Dendritic cell treated with granulocyte-macrophage colony-stimulating factor and Interleukin-4, amounts not matched to agents 40 ng/mL and 50 ng/mL, for 4 days (primary cell): ENCODE measurements at regions not wholly inside any gene's neighbourhood (a gene's known extent, or its start where the extent isn't known, plus 50 kb on each side); places are given as distances from the start of the nearest gene placed in this dataset.
"Not testable (repeated sequence)": the region's sequence is repeated elsewhere in the genome, so short reads cannot be mapped to it uniquely, and the experiment has no call there.

ENCODE experiments used
- H3K27ac Mint-ChIP-seq: one replicate; pipeline ENCODE4 v1.8.0; 2022; ENCODE audit warnings: mild to moderate bottlenecking, mixed read lengths
- H3K27me3 Mint-ChIP-seq: one replicate; pipeline ENCODE4 v1.8.0; 2022; ENCODE audit warnings: mild to moderate bottlenecking, mixed read lengths
- H3K36me3 Mint-ChIP-seq: one replicate; pipeline ENCODE4 v1.8.0; 2022; ENCODE audit warnings: low read depth, mixed read lengths
- H3K4me1 Mint-ChIP-seq: one replicate; pipeline ENCODE4 v1.8.0; 2022; ENCODE audit warnings: low read depth, mixed read lengths
- H3K4me3 Mint-ChIP-seq: one replicate; pipeline ENCODE4 v1.8.0; 2022; ENCODE audit warnings: mild to moderate bottlenecking, moderate library complexity, mixed read lengths
- H3K9me3 Mint-ChIP-seq: one replicate; pipeline ENCODE4 v1.8.0; 2022; ENCODE audit warnings: mixed read lengths
- intact Hi-C: fragments of 100-400 bp; cut with micrococcal nuclease; formaldehyde crosslinking; loops from one replicate; pipeline ENCODE4 v1.15.0; 2022

DNA sequence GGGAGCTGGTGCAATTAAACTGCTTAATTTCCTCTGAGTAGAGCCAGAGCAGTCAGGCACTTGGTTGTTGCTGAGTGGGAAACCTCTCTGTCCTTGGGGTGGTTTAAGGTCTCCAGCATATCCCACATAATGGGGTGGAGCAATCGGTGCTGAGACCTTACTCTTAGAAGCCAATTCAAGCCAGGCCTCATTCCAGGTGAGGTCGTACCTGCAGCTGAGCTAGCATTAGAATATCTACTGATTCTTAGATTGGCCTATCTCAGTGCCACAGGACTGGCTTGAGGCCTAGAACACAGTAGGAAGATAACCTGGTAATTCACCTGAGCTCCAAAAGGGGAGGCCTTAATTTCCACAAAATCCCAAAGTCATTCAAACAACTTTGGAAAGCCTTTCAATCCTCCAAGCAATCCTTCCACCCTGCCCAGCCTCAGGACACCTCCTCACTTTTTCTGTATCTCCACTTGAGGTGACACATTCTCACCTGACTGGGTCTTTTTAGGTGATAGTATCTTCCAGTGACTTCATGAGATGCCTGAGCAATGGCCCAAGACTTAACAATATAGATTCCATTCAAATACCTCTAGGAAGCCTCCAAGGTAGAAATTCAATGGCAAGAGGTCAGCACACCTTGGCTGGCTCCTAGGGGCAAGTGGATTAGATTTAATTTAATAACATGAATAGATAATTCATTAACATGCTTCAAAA, 91.0 kb downstream of the FEM1C start:
- H3K4me1 Mint-ChIP-seq = peaks cover 38% of the 10 kb centered on the region

DNA sequence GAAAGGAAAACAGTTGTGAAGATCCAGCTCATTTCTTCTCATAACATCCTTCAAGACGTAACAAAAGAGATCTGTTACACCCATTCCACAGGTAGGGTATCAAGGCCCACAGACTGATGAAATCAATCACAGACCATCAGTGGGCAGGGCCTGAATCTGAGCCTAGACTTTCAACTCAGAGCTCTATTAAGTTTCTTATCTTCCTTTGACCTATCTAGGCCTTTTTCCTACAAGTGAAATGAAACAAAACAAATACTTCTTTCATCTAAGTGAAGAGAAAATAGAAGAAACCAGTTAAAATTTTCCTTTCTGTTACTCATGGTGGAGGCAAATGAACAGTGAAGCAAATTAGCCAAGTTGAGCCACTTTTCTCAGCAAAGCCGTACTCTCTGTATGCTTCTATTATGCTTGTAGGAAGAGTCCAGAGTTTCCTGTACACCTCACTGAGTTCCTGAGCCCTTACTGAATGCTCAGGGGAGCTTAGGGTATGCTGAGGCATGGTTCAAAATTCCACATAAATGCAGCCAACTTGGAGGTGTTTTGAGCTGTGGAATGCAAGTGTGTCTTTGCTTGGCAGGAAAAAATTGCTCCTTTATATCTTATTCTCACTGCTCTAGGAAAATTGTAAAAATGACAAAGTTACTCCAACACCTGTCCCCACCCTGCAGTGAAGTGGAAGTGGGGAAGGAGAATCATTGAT, 91.9 kb downstream of the FEM1C start:
- intact Hi-C loops = loop anchor here (5.0 to 10.0 kb wide), 2 partner anchors 35 to 92 kb away; partner anchors contain the start of gene FEM1C
- no peaks in the 10 kb centered on the region for H3K27me3 Mint-ChIP-seq

More for the DNA sequence above, 91.0 kb downstream of the FEM1C start:
- no peaks in the 10 kb centered on the region for H3K27me3 Mint-ChIP-seq
- H3K27ac Mint-ChIP-seq = no peak overlapping the region
- no peaks in the 10 kb centered on the region for H3K36me3 Mint-ChIP-seq
- H3K9me3 Mint-ChIP-seq = no peaks in the 10 kb centered on the region
- no peak overlapping the region for H3K4me3 Mint-ChIP-seq
- intact Hi-C loops = loop anchor here (5.0 to 10.0 kb wide), 2 partner anchors 34 to 91 kb away; partner anchors contain the start of gene FEM1C

DNA sequence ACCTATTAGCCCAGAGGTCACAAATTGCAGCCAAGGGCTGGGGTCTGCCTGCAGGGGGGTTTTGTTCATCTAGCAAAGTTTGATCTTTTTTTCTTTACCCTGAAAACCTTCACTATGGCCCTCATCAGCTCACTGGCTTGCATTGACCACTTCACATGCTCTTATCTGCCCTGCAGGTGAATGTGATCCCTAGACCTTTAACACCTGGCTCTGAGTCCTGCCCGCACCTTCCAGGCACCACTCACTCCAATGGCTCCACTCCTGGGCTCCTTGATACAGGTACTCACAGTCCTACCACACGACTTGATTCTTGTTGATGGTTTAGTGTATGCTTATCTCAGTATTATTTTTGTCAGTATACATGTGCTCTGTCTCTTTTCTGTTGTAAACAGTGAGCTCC, 92.5 kb downstream of the FEM1C start:
- intact Hi-C loops = loop anchor here (5.0 to 10.0 kb wide), 2 partner anchors 35 to 93 kb away; partner anchors contain the start of gene FEM1C
- Mint-ChIP-seq H3K4me1 (peaks cover 40% of the 10 kb centered on the region), H3K27me3 (peaks cover 3% of the 10 kb centered on the region), H3K27ac (peak overlapping the region; percentile 93), H3K4me3 (no peak overlapping the region), H3K9me3 (no peaks in the 10 kb centered on the region), H3K36me3 (no peaks in the 10 kb centered on the region)

More for the DNA sequence above, 91.9 kb downstream of the FEM1C start:
- Mint-ChIP-seq H3K9me3 (no peaks in the 10 kb centered on the region), H3K4me1 (peaks cover 40% of the 10 kb centered on the region), H3K36me3 (no peaks in the 10 kb centered on the region), H3K27ac (no peak overlapping the region), H3K4me3 (no peak overlapping the region)

- Mint-ChIP-seq H3K4me3 (no peak overlapping the region), H3K27ac (peak overlapping the region; percentile 93), H3K27me3 (peaks cover 4% of the 10 kb centered on the region), H3K36me3 (no peaks in the 10 kb centered on the region), H3K4me1 (peaks cover 45% of the 10 kb centered on the region), H3K9me3 (peaks cover 6% of the 10 kb centered on the region)
- intact Hi-C loops = loop anchor here (5.0 to 10.0 kb wide), 2 partner anchors 37 to 94 kb away; partner anchors contain the start of gene FEM1C
Observed at GRCh38 chr5:115450741-115451140, 93.8 kb downstream of the FEM1C start.

- Mint-ChIP-seq H3K27ac (peak overlapping the region; percentile 64), H3K4me1 (peaks cover 57% of the 10 kb centered on the region), H3K27me3 (peaks cover 18% of the 10 kb centered on the region)
- H3K4me3 Mint-ChIP-seq, intact Hi-C loops, H3K9me3 Mint-ChIP-seq, H3K36me3 Mint-ChIP-seq: not testable (repeated sequence)
Observed at GRCh38 chr5:115448630-115449029, 95.9 kb downstream of the FEM1C start.

GRCh38 chr5:115440782-115441451, 103.7 kb downstream of the FEM1C start:
- Mint-ChIP-seq H3K4me1 (peaks cover 19% of the 10 kb centered on the region), H3K4me3 (no peak overlapping the region), H3K27me3 (peaks cover 35% of the 10 kb centered on the region), H3K9me3 (peaks cover 36% of the 10 kb centered on the region), H3K27ac (no peak overlapping the region), H3K36me3 (no peaks in the 10 kb centered on the region)
- intact Hi-C loops = no loop called here

DNA sequence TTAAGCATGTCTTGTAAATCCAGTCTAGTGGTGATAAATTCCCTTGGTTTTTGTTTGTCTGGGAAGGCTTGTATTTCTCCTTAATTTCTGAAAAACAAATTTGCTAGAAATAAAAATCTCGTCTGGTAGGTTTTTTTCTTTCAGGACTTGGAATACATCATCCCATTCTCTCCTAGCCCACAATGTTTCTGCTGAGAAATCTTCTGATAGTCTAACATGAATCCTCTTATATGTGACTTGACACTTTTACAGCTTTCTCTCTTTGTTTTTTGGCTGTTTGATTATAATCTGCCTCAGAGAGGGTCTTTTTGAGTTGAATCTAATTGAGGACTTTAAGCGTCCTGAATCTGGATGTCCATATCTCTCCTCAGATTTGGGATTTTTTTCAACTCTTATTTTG, 104.9 kb downstream of the FEM1C start:
- peaks cover 6% of the 10 kb centered on the region for H3K4me1 Mint-ChIP-seq
- no peaks in the 10 kb centered on the region for H3K36me3 Mint-ChIP-seq
- H3K27me3 Mint-ChIP-seq = peaks cover 31% of the 10 kb centered on the region
- no peak overlapping the region for H3K27ac Mint-ChIP-seq
- peaks cover 36% of the 10 kb centered on the region for H3K9me3 Mint-ChIP-seq
- intact Hi-C loops = no loop called here
- no peak overlapping the region for H3K4me3 Mint-ChIP-seq

- Mint-ChIP-seq H3K27ac (no peak overlapping the region), H3K36me3 (no peaks in the 10 kb centered on the region), H3K27me3 (peaks cover 25% of the 10 kb centered on the region), H3K4me3 (no peak overlapping the region), H3K9me3 (peaks cover 36% of the 10 kb centered on the region), H3K4me1 (peaks cover 7% of the 10 kb centered on the region)
- intact Hi-C loops = no loop called here
Observed at GRCh38 chr5:115439042-115439441, 105.5 kb downstream of the FEM1C start.

DNA sequence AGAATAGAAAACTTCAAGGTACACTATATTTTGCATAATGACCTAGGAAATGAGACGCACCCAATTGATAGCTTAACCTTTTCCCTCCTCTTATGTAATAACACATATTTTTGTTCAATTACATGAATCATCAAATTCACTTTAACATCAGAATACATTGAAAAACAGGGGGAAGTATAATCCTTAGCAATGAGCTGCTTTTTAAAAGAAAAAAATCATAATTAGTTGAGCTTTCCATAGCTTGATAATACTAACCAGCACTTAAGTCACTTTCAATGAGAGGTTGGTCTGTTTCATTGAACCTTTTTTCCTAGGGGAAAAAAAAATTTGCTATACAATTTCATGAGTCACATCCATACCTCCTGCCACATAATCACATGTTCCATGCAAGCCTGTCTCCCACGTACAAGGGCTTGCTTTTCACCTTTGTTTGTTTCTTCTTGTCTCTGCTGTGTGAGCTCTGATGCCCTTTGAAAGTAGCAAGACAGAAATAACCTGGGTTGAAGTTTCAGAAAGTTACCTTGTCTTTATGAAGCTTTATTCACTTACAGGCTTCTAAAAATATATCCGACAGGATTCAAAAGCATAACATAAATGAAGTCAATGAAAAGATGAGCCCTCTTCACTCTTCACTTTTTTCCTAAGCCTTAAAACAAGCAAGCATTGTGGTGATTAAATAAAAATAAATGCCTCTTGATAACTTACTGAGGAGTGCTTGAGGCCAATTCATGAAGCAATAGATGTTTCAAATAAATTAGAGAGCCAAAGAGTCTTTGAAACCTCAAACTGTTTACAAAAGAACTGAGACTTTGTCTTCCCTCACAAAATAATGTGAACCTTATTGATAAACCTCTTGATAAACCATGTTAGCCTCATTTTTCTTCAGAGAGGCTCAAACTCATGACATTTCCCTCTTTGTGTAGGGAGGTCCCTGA, 108.5 kb downstream of the FEM1C start:
- peaks cover 18% of the 10 kb centered on the region for H3K27me3 Mint-ChIP-seq
- H3K9me3 Mint-ChIP-seq = peaks cover 17% of the 10 kb centered on the region
- H3K27ac Mint-ChIP-seq = no peak overlapping the region
- H3K4me1 Mint-ChIP-seq = peaks cover 5% of the 10 kb centered on the region
- H3K36me3 Mint-ChIP-seq = no peaks in the 10 kb centered on the region
- intact Hi-C loops = no loop called here
- H3K4me3 Mint-ChIP-seq = no peak overlapping the region

DNA sequence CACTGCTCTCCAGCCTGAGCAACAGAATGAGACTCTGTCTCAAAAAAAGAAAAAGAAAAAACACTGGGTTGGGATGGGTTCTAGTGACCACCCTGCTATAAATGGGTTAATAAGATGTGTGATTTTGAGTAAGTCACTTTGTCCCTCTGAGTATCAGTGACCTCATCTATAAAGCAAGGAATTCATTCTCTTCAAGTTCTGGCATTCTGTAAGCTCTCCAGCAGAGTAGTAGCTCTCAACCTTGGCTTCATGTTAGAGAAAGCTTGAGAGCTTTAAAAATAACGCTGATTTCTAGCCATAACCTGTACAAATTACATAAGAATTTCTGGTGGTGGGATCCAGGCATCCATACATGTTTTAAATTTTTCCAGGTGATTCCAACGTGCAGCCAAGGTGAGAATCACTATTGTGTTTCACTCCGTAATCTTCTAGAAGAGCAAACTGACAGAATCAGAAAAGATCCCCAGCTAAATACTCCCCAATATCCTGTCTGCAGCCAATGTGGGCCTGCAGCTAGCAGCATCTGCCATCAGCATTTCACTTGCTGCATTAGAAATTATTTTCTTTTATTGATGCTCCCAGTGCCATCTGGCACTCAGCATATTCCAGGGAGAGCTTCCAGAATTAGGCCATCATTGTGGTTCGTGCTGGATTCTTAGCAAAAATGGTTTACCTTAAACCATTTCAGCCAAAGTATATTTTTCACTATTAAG, 109.4 kb downstream of the FEM1C start:
- H3K4me1 Mint-ChIP-seq = peaks cover 5% of the 10 kb centered on the region
- peaks cover 8% of the 10 kb centered on the region for H3K9me3 Mint-ChIP-seq
- no peaks in the 10 kb centered on the region for H3K36me3 Mint-ChIP-seq
- intact Hi-C loops = no loop called here
- H3K27me3 Mint-ChIP-seq = peaks cover 21% of the 10 kb centered on the region
- H3K27ac Mint-ChIP-seq = no peak overlapping the region
- H3K4me3 Mint-ChIP-seq = no peak overlapping the region

- no peaks in the 10 kb centered on the region for H3K9me3 Mint-ChIP-seq
Observed at GRCh38 chr5:115433918-115434317, 110.7 kb downstream of the FEM1C start.

GRCh38 chr5:115432691-115433090, 111.9 kb downstream of the FEM1C start:
- intact Hi-C loops = no loop called here
- Mint-ChIP-seq H3K4me1 (peaks cover 5% of the 10 kb centered on the region), H3K27me3 (peaks cover 18% of the 10 kb centered on the region), H3K4me3 (no peak overlapping the region), H3K36me3 (no peaks in the 10 kb centered on the region), H3K27ac (no peak overlapping the region), H3K9me3 (peaks cover 5% of the 10 kb centered on the region)

More at GRCh38 chr5:115433918-115434317, 110.7 kb downstream of the FEM1C start:
- intact Hi-C loops = no loop called here
- Mint-ChIP-seq H3K27ac (no peak overlapping the region), H3K4me1 (peaks cover 5% of the 10 kb centered on the region), H3K4me3 (no peak overlapping the region), H3K27me3 (peaks cover 15% of the 10 kb centered on the region), H3K36me3 (no peaks in the 10 kb centered on the region)

DNA sequence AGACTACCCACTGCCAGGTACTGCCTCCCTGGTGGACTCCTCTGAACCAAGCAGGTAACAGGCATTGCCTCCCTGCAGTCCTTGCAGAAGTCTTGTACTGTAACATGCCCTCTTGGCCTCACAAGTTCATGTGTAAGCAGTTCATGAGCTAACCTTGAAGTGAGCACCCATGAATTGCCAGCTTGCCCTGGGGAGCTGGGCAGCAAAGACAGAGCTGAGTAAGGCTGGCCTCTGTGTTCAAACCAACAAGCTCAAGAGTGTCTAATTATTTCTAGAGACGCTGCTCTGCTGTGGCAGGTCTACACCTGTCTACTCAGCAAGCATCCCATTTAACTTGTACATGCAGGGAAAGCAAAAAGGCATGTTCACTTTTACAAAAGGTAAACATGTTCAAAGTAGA, 113.5 kb downstream of the FEM1C start:
- Mint-ChIP-seq H3K27ac (no peak overlapping the region), H3K4me3 (no peak overlapping the region)

More for the DNA sequence above, 113.5 kb downstream of the FEM1C start:
- Mint-ChIP-seq H3K36me3 (no peaks in the 10 kb centered on the region), H3K4me1 (peaks cover 5% of the 10 kb centered on the region), H3K9me3 (peaks cover 9% of the 10 kb centered on the region), H3K27me3 (peaks cover 22% of the 10 kb centered on the region)
- intact Hi-C loops = no loop called here
